ENCODE measurements at regions not wholly inside any gene's neighbourhood (a gene's known extent, or its start where the extent isn't known, plus 50 kb on each side); places are given as distances from the start of the nearest gene placed in this dataset.

GRCh38 chr3:148372206-148372875 is 325.4 kb upstream of the AGTR1 start:
- no peak for TF ChIP-seq POLR2A (IDR thresholded peaks at IDR 0.05; ENCODE audit: low read depth, low read length)
- no peak for TF ChIP-seq TAF1 (IDR thresholded peaks at IDR 0.05; ENCODE audit: borderline replicate concordance, low read depth, low read length)
- TF ChIP-seq POLR2AphosphoS5 (IDR thresholded peaks at IDR 0.05; ENCODE audit: low read depth, low read length): no peak
